ENCODE measurements at regions not wholly inside any gene's neighbourhood (a gene's known extent, or its start where the extent isn't known, plus 50 kb on each side); places are given as distances from the start of the nearest gene placed in this dataset.
"Not testable (repeated sequence)": the region's sequence is repeated elsewhere in the genome, so short reads cannot be mapped to it uniquely, and the experiment has no call there.

DNA sequence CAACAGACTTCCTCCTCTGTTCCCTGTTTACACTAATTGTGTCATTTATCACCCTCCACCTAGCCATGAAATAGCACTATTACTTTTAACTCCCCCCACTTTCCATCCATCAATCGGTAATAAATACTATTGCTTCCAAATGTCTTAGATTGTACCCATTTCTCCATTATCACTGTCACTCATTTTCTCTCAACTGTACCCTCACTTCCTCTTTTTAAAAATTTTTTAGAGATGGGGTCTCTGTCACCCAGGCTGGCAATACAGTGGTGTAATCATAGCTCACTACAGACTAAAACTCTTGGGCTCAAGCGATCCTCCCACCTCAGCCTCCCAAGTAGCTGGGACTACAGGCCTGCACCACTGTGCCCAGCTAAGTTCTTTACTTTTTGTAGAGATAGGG is 123.5 kb upstream of the EGR2 start:
- CTCF ChIA-PET = no interaction called here
- Mint-ChIP-seq H3K4me1 (no peaks in the 10 kb centered on the region), H3K4me3 (no peak overlapping the region), H3K36me3 (ENCODE audit: low read depth) (no peaks in the 10 kb centered on the region), H3K27ac (no peak overlapping the region), H3K27me3 (peaks cover 13% of the 10 kb centered on the region), H3K9me3 (no peaks in the 10 kb centered on the region)
- POLR2A ChIA-PET = no interaction called here
- no peak for DNase-seq

DNA sequence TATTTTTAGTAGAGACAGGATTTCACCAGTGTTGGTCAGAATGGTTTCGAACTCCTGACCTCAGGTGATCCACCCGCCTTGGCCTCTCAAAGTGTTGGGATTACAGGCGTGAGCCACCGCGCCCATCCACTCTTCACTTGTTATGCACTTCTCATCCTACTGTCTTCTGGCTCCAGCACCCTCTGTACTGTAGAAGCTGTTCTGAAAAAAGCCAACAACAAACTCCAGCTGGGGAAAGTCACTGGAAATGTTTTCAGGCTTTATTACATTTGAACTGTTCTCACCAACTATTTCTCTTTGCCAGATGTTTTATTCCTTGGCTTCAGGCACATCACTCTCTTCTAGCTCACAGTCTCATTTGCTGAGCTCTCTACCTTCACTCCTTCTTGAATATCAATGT is 122.5 kb upstream of the EGR2 start:
- CTCF ChIA-PET = no interaction called here
- Mint-ChIP-seq H3K9me3 (no peaks in the 10 kb centered on the region), H3K36me3 (ENCODE audit: low read depth) (no peaks in the 10 kb centered on the region), H3K4me3 (no peak overlapping the region), H3K4me1 (no peaks in the 10 kb centered on the region), H3K27me3 (peaks cover 11% of the 10 kb centered on the region), H3K27ac (no peak overlapping the region)
- no peak for DNase-seq
- POLR2A ChIA-PET = no interaction called here

DNA sequence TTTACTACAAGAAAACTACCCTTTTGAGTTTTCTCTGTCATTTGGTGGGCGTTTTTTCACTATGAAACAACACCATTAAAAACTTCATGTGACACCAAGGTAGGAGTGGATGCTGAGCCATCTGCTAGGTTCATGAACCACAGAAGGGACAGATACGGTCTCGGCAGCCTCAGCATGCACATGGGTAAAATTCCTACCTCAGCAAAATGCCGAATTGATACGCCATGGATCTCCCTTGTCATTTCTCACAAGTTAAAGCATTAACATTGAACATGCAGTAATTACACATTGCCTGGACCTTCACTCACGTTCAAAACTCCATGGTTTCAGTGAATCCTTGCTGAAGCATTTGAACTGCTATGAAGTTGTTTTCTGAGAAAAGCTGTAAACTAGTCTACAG is 121.5 kb upstream of the EGR2 start:
- Mint-ChIP-seq H3K36me3 (ENCODE audit: low read depth) (no peaks in the 10 kb centered on the region), H3K27me3 (peaks cover 11% of the 10 kb centered on the region), H3K27ac (no peak overlapping the region), H3K9me3 (no peaks in the 10 kb centered on the region), H3K4me1 (no peaks in the 10 kb centered on the region), H3K4me3 (no peak overlapping the region)
- ChIA-PET CTCF (no interaction called here), POLR2A (no interaction called here)
- DNase-seq = no peak

DNA sequence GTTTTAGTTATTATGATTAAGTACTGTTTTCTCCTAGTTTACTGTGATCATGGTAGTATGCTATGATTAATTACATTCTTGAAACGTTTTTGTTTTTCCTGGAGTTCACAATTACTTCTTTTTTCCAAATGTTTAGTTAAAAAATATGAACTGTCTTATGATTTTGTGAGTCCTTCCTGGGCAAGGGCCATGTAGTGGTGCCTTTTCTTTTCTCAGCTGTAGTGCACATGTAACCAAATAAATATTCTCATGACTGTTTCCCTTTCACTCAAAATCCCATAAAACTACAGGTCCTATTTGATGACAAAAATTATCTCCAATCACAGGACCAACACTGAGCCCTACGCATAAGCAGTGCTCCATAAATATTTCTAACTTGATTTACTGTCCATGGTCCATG is 118.9 kb upstream of the EGR2 start:
- no peak overlapping the region for H3K27ac Mint-ChIP-seq
- peaks cover 7% of the 10 kb centered on the region for H3K27me3 Mint-ChIP-seq
- H3K9me3 Mint-ChIP-seq = no peaks in the 10 kb centered on the region
- H3K4me1 Mint-ChIP-seq = no peaks in the 10 kb centered on the region
- H3K36me3 Mint-ChIP-seq (ENCODE audit: low read depth) = no peaks in the 10 kb centered on the region
- ChIA-PET CTCF (no interaction called here), POLR2A (no interaction called here)
- DNase-seq = no peak
- H3K4me3 Mint-ChIP-seq = no peak overlapping the region

DNA sequence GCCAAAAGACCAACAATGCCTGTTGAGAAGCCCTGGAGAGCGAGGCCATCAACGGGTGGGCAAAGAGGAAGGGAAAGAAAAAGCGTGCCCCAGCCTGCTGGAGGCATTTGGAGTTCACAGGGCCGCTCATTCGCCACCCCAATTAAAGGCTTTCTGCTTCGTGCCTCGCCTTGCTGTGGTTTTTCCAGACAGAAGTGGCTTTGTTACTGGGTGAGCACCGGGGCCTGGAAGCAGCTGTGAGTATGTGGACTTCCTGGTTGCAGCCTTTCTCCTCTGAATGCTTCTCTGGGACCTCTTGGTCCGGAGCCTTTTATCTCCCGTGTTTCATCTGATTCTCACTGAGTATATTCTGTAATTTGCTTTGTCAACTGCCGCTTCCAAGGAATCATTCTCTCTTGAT is 118.1 kb upstream of the EGR2 start:
- no peak for DNase-seq
- Mint-ChIP-seq H3K4me1 (no peaks in the 10 kb centered on the region), H3K27me3 (peaks cover 7% of the 10 kb centered on the region), H3K4me3 (no peak overlapping the region), H3K27ac (no peak overlapping the region), H3K36me3 (ENCODE audit: low read depth) (no peaks in the 10 kb centered on the region), H3K9me3 (no peaks in the 10 kb centered on the region)
- POLR2A ChIA-PET = no interaction called here
- CTCF ChIA-PET = no interaction called here

DNA sequence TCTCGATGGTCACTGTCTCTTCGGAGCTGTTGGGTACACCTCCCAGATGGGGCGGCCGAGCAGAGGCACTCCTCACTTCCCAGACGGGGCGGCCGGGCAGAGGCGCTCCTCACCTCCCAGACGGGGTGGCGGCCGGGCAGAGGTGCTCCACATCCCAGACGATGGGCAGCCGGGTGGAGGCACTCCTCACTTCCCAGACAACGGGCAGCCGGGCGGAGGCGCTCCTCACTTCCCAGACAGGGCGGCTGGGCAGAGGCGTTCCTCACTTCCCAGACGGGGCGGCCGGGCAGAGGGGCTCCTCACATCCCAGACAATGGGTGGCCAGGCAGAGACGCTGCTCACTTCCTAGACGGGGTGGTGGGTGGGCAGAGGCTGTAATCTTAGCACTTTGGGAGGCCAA is 112.6 kb upstream of the EGR2 start:
- POLR2A ChIA-PET = not testable (repeated sequence)

DNA sequence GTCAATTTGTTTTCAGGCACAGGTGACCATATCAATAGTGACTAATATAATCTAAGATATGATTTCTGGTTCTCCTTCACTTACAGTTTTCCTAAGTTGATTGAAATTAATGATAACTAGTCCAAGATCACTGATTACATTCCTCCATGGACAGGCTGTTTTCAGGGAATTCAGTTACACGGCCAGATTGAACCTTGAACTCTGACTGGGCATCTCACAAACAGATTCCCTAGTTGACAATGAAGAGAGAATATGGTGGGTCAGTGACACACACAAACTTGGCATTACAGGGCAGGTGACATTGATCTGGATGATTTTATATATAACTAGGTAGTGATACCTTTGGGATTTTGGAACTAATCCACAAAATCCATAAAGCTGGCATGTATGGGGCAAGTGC is 110.2 kb upstream of the EGR2 start:
- H3K4me1 Mint-ChIP-seq = no peaks in the 10 kb centered on the region
- H3K9me3 Mint-ChIP-seq = peaks cover 4% of the 10 kb centered on the region

More for the DNA sequence above, 112.6 kb upstream of the EGR2 start:
- H3K4me3 Mint-ChIP-seq; CTCF ChIA-PET; DNase-seq; H3K27ac Mint-ChIP-seq; H3K9me3 Mint-ChIP-seq; H3K27me3 Mint-ChIP-seq; H3K36me3 Mint-ChIP-seq (ENCODE audit: low read depth); H3K4me1 Mint-ChIP-seq: not testable (repeated sequence)

DNA sequence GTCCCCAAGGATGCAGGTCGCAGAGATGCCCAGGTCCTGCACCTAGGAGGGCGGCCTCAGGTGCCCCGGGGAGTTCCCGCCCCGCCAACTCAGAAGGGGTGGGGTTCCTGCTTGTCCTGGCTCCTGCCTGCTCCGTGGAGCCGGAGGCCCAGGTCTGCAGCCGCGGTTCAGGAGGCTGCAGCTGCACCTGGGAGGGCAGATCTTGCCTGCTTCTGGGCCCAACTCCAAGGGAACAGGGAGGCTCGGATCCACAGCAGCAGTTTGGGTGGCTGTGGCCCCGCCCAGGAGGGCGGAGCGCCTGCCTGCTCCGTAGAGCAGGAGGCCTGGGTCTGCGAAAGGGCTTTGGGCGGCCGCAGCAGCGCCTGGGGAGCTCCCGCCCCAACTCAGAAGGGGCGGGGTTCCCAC is 108.2 kb upstream of the EGR2 start:
- no peak for DNase-seq
- Mint-ChIP-seq H3K36me3 (ENCODE audit: low read depth) (no peaks in the 10 kb centered on the region), H3K4me3 (no peak overlapping the region), H3K9me3 (peaks cover 4% of the 10 kb centered on the region), H3K27me3 (peaks cover 2% of the 10 kb centered on the region), H3K4me1 (no peaks in the 10 kb centered on the region), H3K27ac (no peak overlapping the region)
- ChIA-PET POLR2A (no interaction called here), CTCF (interaction anchor here (0.6 kb wide), 1 partner anchor 810 kb away, joined by 3 read pairs; no protein-coding TSS in a partner anchor)

More for the DNA sequence above, 110.2 kb upstream of the EGR2 start:
- ChIA-PET POLR2A (no interaction called here), CTCF (no interaction called here)
- DNase-seq = no peak
- Mint-ChIP-seq H3K4me3 (no peak overlapping the region), H3K27me3 (peaks cover 2% of the 10 kb centered on the region), H3K27ac (no peak overlapping the region), H3K36me3 (ENCODE audit: low read depth) (no peaks in the 10 kb centered on the region)

DNA sequence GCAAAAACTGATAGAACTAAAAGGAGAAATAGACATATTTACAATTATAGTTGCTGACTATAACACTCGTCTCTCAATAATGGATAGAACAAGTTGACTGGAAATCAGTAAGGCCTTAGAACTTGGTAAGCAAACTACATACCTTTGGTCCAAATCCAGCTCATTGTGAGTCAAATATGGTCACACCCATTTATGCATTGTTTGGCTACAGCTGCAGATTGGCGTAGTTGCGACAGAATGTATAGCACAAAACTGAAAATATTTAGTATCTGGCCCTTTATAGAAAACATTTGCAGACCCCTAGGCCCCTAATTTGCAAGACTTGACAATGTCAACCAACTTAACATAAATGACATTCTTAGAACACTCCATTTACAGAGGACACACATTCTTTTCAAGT is 103.6 kb upstream of the EGR2 start:
- Mint-ChIP-seq H3K4me3 (no peak overlapping the region), H3K36me3 (ENCODE audit: low read depth) (no peaks in the 10 kb centered on the region), H3K27ac (no peak overlapping the region), H3K4me1 (peaks cover 7% of the 10 kb centered on the region), H3K9me3 (peaks cover 4% of the 10 kb centered on the region), H3K27me3 (peaks cover 7% of the 10 kb centered on the region)
- CTCF ChIA-PET = no interaction called here
- no peak for DNase-seq
- POLR2A ChIA-PET = no interaction called here

DNA sequence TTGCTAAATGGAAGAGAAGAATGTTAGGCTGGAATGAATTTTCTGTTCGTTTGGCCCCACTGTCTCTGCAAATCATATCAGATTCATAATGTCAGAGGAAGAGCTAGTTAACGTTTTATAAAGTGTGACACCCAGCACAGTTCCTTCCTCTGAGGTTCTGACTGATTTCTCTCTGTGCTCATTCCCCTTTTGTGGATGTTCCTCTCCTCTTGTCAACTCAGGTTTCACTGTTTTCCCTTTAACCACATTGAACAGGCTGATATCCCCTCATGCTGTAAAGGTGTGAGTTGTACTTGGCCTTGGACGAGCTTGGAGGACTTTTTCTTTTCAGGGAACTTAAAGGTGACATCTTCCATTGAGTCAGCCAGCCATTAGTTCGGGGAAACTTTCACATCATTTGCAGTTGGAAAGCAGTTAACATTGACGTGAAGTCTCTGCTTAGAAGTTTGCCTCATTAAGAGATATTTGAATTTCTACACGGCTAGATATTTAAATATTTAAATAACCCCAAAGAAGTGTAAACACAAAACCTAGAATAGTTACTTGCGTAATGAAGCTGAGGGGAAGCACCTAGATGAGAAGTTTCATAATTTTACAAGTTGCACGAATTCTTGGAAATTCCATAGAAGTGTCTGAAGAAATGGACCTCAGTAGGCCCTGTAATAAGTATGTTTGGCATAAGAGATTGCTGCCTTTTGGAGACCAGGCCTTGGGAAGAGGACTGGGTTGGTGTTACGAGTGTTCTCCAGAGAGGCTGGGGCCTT is 101.5 kb upstream of the EGR2 start:
- no peak overlapping the region for H3K4me3 Mint-ChIP-seq
- H3K36me3 Mint-ChIP-seq (ENCODE audit: low read depth) = no peaks in the 10 kb centered on the region
- H3K4me1 Mint-ChIP-seq = peaks cover 7% of the 10 kb centered on the region
- no peaks in the 10 kb centered on the region for H3K9me3 Mint-ChIP-seq
- no peak overlapping the region for H3K27ac Mint-ChIP-seq
- CTCF ChIA-PET = no interaction called here
- POLR2A ChIA-PET = no interaction called here
- peaks cover 6% of the 10 kb centered on the region for H3K27me3 Mint-ChIP-seq
- no peak for DNase-seq

DNA sequence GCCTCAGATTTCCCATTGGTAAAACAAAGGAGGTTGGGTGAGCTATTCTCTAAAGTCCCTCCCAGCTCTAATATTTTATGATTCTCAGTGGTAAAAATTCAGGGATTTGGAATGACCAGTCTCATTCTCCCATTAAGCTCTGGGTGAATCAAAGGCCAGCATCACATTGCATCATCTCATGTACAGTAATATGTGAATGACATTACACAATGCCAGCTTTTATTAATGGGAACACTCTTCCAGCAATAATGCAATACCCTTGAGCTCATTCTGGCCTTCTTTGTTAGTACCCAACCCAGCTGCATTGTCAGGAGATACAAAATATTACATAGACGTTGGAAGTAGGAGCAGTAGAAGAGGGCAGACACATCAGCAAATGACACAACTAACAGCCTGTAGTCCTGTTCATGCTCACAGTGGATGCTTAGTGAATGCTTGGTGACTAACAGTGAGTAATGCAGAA is 100.0 kb upstream of the EGR2 start:
- H3K4me3 Mint-ChIP-seq = no peak overlapping the region
- CTCF ChIA-PET = no interaction called here
- POLR2A ChIA-PET = no interaction called here
- H3K36me3 Mint-ChIP-seq (ENCODE audit: low read depth) = no peaks in the 10 kb centered on the region
- H3K4me1 Mint-ChIP-seq = peaks cover 7% of the 10 kb centered on the region
- H3K27me3 Mint-ChIP-seq = peaks cover 6% of the 10 kb centered on the region
- no peak overlapping the region for H3K27ac Mint-ChIP-seq
- H3K9me3 Mint-ChIP-seq = no peaks in the 10 kb centered on the region
- no peak for DNase-seq

DNA sequence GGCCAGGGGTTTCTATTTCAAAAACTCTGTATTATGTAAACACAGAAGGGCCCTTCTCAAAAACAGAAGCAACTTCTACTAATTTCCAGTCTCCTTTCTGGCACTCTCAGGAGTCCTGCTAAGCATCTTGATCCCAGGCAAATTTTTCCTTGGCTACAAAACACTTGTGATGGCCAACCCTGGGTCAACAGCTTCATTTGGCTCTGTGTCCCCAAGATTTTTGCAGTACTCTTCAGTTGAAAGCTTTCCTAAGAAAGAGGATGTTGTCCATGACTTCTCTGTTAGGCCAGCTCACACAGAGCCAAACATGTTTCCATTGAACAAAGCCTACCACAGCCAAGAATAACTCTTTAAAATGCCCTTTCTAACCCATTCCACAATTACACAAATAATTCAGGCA is 99.0 kb upstream of the EGR2 start:
- CTCF ChIA-PET = no interaction called here
- no peak overlapping the region for H3K4me3 Mint-ChIP-seq
- H3K4me1 Mint-ChIP-seq = peaks cover 7% of the 10 kb centered on the region
- no peak for DNase-seq
- no peaks in the 10 kb centered on the region for H3K36me3 Mint-ChIP-seq (ENCODE audit: low read depth)
- peaks cover 6% of the 10 kb centered on the region for H3K27me3 Mint-ChIP-seq
- H3K27ac Mint-ChIP-seq = no peak overlapping the region
- POLR2A ChIA-PET = no interaction called here
- no peaks in the 10 kb centered on the region for H3K9me3 Mint-ChIP-seq

DNA sequence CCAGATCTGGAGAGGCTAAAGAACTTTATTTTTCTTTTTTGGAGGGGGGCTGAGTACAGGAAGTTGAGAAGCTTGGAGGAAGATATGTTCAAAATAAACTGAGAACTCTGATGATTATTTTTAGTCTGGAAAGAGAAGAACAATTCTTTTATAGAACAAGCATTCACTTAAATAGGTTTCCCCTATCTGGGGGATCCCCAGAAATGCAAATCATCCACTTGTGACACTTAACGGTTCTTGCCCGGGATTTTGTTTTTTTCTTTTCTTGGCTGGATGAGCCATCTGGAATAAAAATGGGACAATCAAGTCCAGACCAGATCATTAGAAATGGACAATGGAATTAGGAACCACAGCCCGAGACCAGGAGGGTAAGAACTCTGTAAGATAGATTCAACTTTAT is 95.9 kb upstream of the EGR2 start:
- no peak overlapping the region for H3K4me3 Mint-ChIP-seq
- H3K27me3 Mint-ChIP-seq = peaks cover 5% of the 10 kb centered on the region
- DNase-seq = no peak
- POLR2A ChIA-PET = no interaction called here
- no peaks in the 10 kb centered on the region for H3K36me3 Mint-ChIP-seq (ENCODE audit: low read depth)
- CTCF ChIA-PET = no interaction called here
- no peak overlapping the region for H3K27ac Mint-ChIP-seq
- H3K9me3 Mint-ChIP-seq = no peaks in the 10 kb centered on the region
- H3K4me1 Mint-ChIP-seq = peaks cover 1% of the 10 kb centered on the region

DNA sequence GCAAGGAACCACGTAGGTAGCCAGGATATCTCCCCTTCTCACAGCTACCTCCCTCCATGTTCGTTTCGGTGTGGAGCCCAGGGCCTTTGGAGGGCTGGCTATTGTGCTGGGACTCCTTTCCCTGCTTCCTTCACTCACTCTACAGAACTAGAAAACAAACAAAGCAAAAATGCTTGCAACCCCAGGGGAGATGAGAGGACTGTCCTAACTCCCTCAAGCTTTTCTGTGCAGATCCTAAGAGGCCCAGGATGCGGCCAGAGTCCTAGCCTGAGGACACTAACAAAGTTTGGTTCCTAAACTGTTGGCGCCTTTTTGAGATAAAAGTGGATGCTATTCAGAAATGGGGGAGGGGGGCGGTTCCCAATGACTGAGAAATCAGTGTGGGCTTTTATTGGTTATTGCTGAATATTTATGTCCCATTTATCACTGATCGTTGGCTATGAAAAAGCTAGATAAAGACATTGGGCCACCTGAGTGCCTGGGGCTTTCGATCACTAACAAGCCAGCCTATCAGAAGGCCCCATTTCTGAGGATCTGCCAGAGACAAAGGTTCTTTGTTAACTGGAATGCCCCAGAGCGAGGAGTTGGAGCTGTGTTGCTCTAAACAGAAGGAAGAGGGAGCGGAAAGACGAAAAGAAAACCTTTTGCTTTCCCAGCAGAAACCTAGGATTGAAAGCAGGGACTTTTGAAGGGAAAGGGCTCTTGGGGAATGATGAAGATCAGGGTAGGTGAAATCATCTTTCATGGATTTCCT is 95.2 kb upstream of the EGR2 start:
- POLR2A ChIA-PET = no interaction called here
- Mint-ChIP-seq H3K9me3 (no peaks in the 10 kb centered on the region), H3K4me1 (no peaks in the 10 kb centered on the region), H3K27me3 (peaks cover 2% of the 10 kb centered on the region), H3K27ac (no peak overlapping the region), H3K36me3 (ENCODE audit: low read depth) (no peaks in the 10 kb centered on the region), H3K4me3 (no peak overlapping the region)
- CTCF ChIA-PET = no interaction called here
- DNase-seq = no peak
